Esophagus (tissue), 2 donors: ENCODE measurements at regions not wholly inside any gene's neighbourhood (a gene's known extent, or its start where the extent isn't known, plus 50 kb on each side); places are given as distances from the start of the nearest gene placed in this dataset.

Source experiments
- H3K27ac ChIP-seq, 2 donors: one replicate each; pipeline ENCODE4 v1.5.1; 2013; ENCODE audit warnings: low read depth in 2 of 2, mild to moderate bottlenecking in 2 of 2, inconsistent platforms in 1 of 2, low read length in 1 of 2, moderate library complexity in 1 of 2
- H3K27me3 ChIP-seq, 2 donors: one replicate each; pipeline ENCODE4 v1.6.1; 2013; ENCODE audit warnings: low read length in 2 of 2, control low read depth in 1 of 2, mild to moderate bottlenecking in 1 of 2; ENCODE audit not compliant: insufficient read depth in 2 of 2, control insufficient read depth in 1 of 2
- H3K36me3 ChIP-seq, 2 donors: one replicate each; pipeline ENCODE4 v1.6.1; 2013; ENCODE audit warnings: low read length in 1 of 2; ENCODE audit not compliant: control insufficient read depth in 2 of 2, insufficient read depth in 2 of 2
- H3K4me1 ChIP-seq, 2 donors: one replicate each; pipeline ENCODE4 v1.6.1; 2013; ENCODE audit warnings: low read length in 1 of 2; ENCODE audit not compliant: control insufficient read depth in 2 of 2, insufficient read depth in 2 of 2
- H3K4me3 ChIP-seq, 2 donors: one replicate each; pipeline ENCODE4 v1.5.1; 2013; ENCODE audit warnings: low read length in 2 of 2, mild to moderate bottlenecking in 2 of 2, low read depth in 1 of 2, moderate library complexity in 1 of 2
- H3K9me3 ChIP-seq, 2 donors: one replicate each; pipeline ENCODE4 v1.6.1; 2013; ENCODE audit warnings: mild to moderate bottlenecking in 2 of 2, low read depth in 1 of 2, low read length in 1 of 2, moderate library complexity in 1 of 2; ENCODE audit not compliant: control insufficient read depth in 2 of 2, insufficient read depth in 1 of 2
- WGBS, 2 donors: extraction: QIAGEN DNeasy Blood & Tissue Kit; methylation state at CpG; one replicate each; pipeline ENCODE4 v1.1.7; 2013; 5-methylcytosine and 5-hydroxymethylcytosine counted together
- donor health status: healthy with polysubstance abuse.
- donor health status: Bipolar disorder and iron deficiency.

GRCh38 chr3:150296123-150296735 is 111.9 kb upstream of the TSC22D2 start:
- Histone ChIP-seq H3K4me1 (no peaks in the 10 kb centered on the region), H3K9me3 (no peaks in the 10 kb centered on the region), H3K27ac (no peak overlapping the region), H3K27me3 (no peaks in the 10 kb centered on the region), H3K36me3 (no peaks in the 10 kb centered on the region), H3K4me3 (no peak overlapping the region)
- WGBS, 2 donors = 76 to 84% methylated on average over 5 of the region's 5 CpGs

- Histone ChIP-seq H3K4me1 (no peaks in the 10 kb centered on the region), H3K27ac (no peak overlapping the region), H3K36me3 (no peaks in the 10 kb centered on the region), H3K9me3 (no peaks in the 10 kb centered on the region), H3K4me3 (no peak overlapping the region), H3K27me3 (no peaks in the 10 kb centered on the region)
- 67 to 71% methylated on average over 7 of the region's 7 CpGs for WGBS, 2 donors
These were observed 114.6 kb upstream of the TSC22D2 start for GRCh38 chr3:150293401-150294001.

- Histone ChIP-seq H3K4me1 (no peaks in the 10 kb centered on the region), H3K9me3 (no peaks in the 10 kb centered on the region), H3K4me3 (no peak overlapping the region), H3K36me3 (no peaks in the 10 kb centered on the region), H3K27ac (no peak overlapping the region), H3K27me3 (no peaks in the 10 kb centered on the region)
- 83 to 87% methylated on average over 4 of the region's 4 CpGs for WGBS, 2 donors
These were observed 115.2 kb upstream of the TSC22D2 start for GRCh38 chr3:150292891-150293290.

GRCh38 chr3:150291515-150291914 is 116.6 kb upstream of the TSC22D2 start:
- no peaks in the 10 kb centered on the region for H3K36me3 ChIP-seq
- no peaks in the 10 kb centered on the region for H3K4me1 ChIP-seq
- no peaks in the 10 kb centered on the region for H3K9me3 ChIP-seq
- no peak overlapping the region for H3K27ac ChIP-seq
- H3K27me3 ChIP-seq = no peaks in the 10 kb centered on the region
- no peak overlapping the region for H3K4me3 ChIP-seq

- Histone ChIP-seq H3K4me1 (no peaks in the 10 kb centered on the region), H3K36me3 (no peaks in the 10 kb centered on the region), H3K4me3 (no peak overlapping the region), H3K9me3 (no peaks in the 10 kb centered on the region), H3K27ac (no peak overlapping the region), H3K27me3 (no peaks in the 10 kb centered on the region)
- WGBS, 2 donors = 53 to 62% methylated on average over 6 of the region's 6 CpGs
These were observed 121.5 kb upstream of the TSC22D2 start for GRCh38 chr3:150286390-150287147.

- Histone ChIP-seq H3K4me1 (no peaks in the 10 kb centered on the region), H3K27me3 (no peaks in the 10 kb centered on the region), H3K4me3 (no peak overlapping the region), H3K27ac (no peak overlapping the region), H3K9me3 (peaks cover 0 to 4% of the 10 kb centered on the region in 2 donors), H3K36me3 (no peaks in the 10 kb centered on the region)
- 81 to 86% methylated on average over 2 of the region's 2 CpGs for WGBS, 2 donors
These were observed 122.5 kb upstream of the TSC22D2 start for GRCh38 chr3:150285601-150286000.

- Histone ChIP-seq H3K36me3 (no peaks in the 10 kb centered on the region), H3K4me1 (no peaks in the 10 kb centered on the region), H3K27me3 (no peaks in the 10 kb centered on the region), H3K9me3 (peaks cover 0 to 8% of the 10 kb centered on the region in 2 donors), H3K27ac (no peak overlapping the region), H3K4me3 (no peak overlapping the region)
- 58 to 59% methylated on average over 7 of the region's 7 CpGs for WGBS, 2 donors
These were observed 129.2 kb upstream of the TSC22D2 start for GRCh38 chr3:150278843-150279381.

- H3K27ac ChIP-seq = no peak overlapping the region
- H3K27me3 ChIP-seq = no peaks in the 10 kb centered on the region
- H3K4me3 ChIP-seq = no peak overlapping the region
These were observed 129.9 kb upstream of the TSC22D2 start for GRCh38 chr3:150278195-150278594.

GRCh38 chr3:150277444-150277843 is 130.7 kb upstream of the TSC22D2 start:
- Histone ChIP-seq H3K36me3 (no peaks in the 10 kb centered on the region), H3K4me1 (no peaks in the 10 kb centered on the region), H3K27me3 (no peaks in the 10 kb centered on the region), H3K9me3 (peaks cover 0 to 8% of the 10 kb centered on the region in 2 donors), H3K4me3 (no peak overlapping the region), H3K27ac (no peak overlapping the region)

More at GRCh38 chr3:150278195-150278594, 129.9 kb upstream of the TSC22D2 start:
- H3K9me3 ChIP-seq = peaks cover 0 to 8% of the 10 kb centered on the region in 2 donors
- no peaks in the 10 kb centered on the region for H3K36me3 ChIP-seq
- no peaks in the 10 kb centered on the region for H3K4me1 ChIP-seq
